SH-SY5Y (cell line): ENCODE measurements at regions not wholly inside any gene's neighbourhood (a gene's known extent, or its start where the extent isn't known, plus 50 kb on each side); places are given as distances from the start of the nearest gene placed in this dataset.

ENCODE experiments used
- GATA2 ChIP-seq: IDR thresholded peaks from 2 replicates; pipeline ENCODE4 v1.6.1; 2011; ENCODE audit warnings: mild to moderate bottlenecking, low read depth, low read length
- GATA3 ChIP-seq: IDR thresholded peaks from 2 replicates; pipeline ENCODE4 v1.6.1; 2011; ENCODE audit warnings: low read depth, mild to moderate bottlenecking, low read length, moderate library complexity

DNA sequence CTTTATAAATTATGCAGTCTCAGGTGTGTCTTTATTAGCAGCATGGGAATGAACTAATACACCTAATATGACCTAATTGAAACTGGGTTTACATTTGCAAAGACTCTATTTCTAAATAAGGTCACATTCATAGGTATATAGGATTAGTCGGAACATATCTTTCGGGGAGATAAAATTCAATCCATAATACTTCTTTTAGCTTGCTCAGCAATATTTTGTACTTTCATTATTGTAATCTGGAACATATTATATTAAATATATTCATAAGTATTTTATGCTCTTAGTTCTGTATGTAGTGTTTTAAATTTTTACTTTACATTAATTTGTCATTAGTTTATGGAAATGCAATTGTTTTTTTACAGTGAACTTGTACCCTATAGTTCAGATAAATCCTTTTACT is 927.7 kb downstream of the CCDC85A start:
- TF ChIP-seq GATA2 = no peak
- no peak for TF ChIP-seq GATA3

DNA sequence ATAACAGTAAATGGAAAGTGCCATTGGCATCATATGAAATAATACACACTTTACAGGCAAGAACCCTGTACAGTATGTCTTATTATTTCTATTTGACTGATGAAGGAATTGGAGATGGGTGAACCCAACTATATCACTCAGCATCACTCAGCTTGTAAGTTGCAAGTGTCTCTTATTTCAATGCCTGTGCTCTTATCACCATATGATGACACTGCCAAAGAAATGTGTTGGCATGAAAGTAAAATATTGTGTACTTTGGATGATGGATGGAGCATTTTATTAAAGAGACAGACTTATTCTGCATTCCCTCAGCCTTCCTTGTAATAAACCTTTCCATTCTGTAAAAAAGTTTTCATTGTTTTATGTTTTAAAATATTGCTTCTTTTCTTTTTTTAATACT is 927.5 kb upstream of the VRK2 start:
- TF ChIP-seq GATA3 = no peak
- no peak for TF ChIP-seq GATA2

DNA sequence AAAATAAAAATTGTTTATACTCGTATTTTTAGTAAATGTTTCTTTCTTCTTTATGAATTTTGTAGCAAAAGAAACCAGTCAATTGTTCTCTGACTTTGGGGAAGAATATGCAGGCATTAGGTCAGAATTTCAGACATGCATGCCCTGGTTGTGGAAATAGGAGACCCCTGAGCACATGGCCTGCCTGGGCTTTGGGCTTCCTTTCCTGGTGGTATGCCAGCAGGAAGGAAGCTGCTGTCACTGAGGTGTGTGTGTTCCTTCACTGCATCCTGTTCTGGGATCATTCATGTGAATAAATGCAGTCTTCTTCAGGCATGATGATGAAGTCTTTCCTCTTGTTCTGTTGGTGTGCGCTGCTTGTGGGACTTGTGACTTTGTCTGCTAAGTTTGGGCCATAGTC is 920.2 kb upstream of the VRK2 start:
- TF ChIP-seq GATA3 (no peak), GATA2 (no peak)

DNA sequence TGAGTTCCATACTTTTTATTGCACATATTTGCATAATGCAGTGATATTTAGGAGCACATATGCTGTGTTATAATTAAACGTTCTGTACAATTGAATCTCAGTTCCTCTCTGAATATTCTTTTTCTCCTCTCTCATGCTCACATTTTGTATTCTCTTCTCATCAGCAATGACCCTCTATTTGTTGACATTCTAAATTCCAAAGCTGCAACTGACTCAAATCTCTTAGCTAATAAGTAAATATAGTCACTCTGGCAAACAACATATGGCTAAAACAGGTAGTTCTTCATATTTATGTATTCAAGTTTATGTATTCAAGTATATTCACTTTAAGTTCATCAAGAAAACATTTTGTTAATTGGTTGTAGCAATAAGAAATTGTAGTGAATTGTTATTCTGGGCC is 907.4 kb upstream of the VRK2 start:
- TF ChIP-seq GATA3 (no peak), GATA2 (no peak)

- TF ChIP-seq GATA3 = no peak
- no peak for TF ChIP-seq GATA2
Measured at GRCh38 chr2:57141269-57141668, 905.3 kb upstream of the VRK2 start.

- TF ChIP-seq GATA3 (no peak), GATA2 (no peak)
Measured at GRCh38 chr2:57146951-57147350, 899.7 kb upstream of the VRK2 start.

DNA sequence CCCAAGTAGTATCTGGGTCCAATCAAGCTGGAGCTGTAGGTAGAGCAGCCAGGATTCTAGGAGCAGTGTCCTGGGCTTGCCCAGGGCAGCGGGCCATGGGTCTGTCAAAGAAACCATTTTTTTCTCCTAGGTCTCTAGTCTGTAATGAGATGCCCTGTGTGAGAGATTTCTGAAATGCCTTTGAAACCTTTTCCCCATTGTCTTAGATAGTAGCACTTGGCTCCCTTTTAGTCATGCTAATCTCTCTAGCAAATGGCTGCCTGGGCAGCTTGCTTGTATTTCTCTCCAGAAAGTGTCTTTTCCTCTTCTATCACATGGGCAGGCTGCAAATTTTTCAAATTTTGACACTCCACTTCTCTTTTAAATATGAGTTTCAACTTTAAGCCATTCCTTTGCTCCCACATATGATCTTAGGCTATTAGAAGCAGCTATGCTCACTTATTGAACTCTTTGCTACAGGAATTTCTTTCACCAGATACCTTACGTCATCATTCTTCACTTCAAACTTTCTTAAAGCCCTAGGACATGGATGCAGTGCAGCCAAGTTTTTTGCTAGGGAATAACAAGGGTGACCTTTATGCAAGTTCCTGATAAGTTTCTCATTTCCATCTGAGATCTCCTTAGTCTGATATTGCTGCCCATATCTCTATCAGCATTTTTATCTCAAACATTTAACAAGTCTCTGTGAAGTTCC is 890.2 kb upstream of the VRK2 start:
- no peak for TF ChIP-seq GATA3
- no peak for TF ChIP-seq GATA2

DNA sequence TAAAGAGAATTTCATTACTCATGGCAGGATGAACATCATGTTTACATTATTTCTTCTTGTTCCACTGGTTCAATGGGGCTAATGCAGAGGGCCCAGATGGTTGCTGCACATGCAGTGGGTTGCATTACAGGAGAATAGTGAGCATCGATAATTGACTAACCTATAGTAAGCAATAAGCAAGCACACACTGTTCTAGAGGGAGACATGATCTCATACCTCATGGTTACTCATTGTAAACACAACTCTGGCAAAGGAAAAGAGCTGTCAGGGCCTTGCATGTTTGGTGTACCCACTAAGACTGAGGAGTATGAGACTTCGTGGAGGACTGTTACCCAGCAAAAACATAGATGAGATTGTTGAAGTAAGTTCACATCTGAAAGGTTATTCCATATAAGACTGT is 885.6 kb upstream of the VRK2 start:
- no peak for TF ChIP-seq GATA3
- TF ChIP-seq GATA2 = no peak

DNA sequence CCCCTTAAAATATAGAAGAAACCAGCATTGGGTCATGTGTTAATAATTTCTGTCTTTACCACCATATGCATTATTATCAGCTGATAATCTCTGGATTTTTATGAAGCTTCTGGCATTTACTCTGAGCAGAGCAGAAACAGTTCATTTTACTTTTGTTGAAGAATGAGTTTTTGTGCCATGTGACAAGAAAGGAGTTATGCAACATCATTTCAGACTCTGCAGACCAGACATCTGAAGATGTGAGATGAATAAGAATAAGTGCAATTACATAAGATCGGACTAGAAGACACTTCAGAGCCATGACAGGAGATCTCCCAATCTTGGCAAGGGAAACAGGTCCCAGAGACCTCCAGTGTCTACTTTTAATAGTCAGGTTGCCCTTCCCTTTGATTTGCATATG is 869.4 kb upstream of the VRK2 start:
- TF ChIP-seq GATA3 (no peak), GATA2 (no peak)

DNA sequence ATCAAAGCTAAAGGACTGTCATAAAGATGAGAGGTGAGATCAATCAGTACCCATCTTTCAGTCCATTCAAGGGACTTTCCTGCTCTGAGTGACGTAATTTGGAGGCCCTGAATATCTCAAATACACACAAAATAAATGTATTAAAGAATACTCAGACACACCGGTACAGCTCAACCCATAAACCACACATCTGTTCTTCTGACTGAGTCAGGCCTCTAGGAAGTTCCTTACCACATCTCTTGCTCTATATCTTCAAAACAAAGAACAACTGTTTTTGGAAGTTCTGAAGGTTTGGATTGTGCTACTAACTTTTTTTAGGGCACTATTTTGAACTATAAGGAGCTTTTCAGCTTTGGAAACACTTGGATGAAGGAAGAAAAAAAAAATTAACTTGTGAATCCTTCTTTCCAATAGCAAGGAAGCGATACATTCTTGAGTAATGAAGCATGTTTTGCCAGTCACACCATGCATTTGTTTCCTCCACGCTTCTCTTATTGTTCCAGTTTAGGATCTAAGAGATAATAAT is 866.5 kb upstream of the VRK2 start:
- TF ChIP-seq GATA3 (no peak), GATA2 (no peak)

DNA sequence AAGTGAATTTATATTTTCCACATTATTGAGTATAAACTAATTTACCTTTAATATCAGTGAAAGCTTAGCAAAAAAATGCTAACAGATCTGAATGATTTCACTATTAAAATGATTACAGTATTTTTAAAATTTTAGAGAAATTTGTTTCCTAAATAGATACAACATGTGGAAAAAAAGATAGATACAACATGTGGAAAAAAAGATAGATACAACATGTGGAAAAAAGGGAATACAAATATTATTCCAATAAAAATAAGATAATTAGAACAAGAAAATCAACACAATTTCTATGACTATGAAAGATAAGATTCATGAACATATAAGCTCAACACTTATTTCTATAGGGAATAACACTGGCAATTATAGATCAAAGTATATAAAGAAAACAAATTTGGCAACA is 865.9 kb upstream of the VRK2 start:
- TF ChIP-seq GATA3 (no peak), GATA2 (no peak)

GRCh38 chr2:57181315-57182038 is 865.1 kb upstream of the VRK2 start:
- TF ChIP-seq GATA3 (no peak), GATA2 (no peak)

GRCh38 chr2:57182916-57183315 is 863.7 kb upstream of the VRK2 start:
- TF ChIP-seq GATA2 = no peak

- no peak for TF ChIP-seq GATA2
- TF ChIP-seq GATA3 = no peak
Measured at GRCh38 chr2:57185568-57185967, 861.0 kb upstream of the VRK2 start.

DNA sequence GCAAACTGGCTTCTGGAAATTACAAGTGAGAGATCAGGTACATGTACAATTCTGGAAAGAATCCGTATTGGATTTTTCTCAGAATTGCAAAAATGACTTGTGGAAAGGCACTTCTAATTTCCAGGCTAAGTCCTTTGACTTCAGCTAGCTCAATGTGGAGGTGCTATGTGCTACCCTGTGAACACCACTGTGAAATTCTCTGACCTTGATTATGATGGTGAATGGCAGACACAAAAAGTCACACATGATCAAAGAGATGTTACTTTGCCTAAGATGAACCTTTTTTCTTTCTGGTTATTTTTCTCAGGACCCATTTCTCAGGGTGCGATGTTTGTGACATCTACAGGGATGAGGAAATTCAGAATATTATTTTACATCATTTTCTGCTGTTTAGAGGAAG is 856.6 kb upstream of the VRK2 start:
- TF ChIP-seq GATA3 (no peak), GATA2 (no peak)

- TF ChIP-seq GATA2 (no peak), GATA3 (no peak)
Measured at GRCh38 chr2:57199663-57200062, 846.9 kb upstream of the VRK2 start.

DNA sequence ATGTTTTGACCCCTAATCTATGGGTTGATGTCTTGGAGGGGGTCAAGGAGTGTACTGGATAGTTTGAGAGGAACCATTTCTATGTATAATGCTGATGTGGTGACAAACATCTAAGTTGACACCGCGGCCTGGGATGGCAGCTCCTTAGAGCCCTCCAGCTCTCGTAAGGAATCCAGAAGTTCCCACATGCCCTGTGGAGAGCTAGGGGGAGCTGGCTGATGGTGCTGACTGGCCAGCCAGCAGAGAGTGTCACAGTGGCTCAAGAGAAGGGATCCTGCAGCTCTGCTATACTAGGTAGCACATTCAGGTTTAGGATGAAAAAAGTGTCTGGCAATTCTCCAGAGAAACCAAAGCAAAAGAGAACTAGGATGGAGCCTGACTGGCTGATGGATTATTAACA is 842.2 kb upstream of the VRK2 start:
- TF ChIP-seq GATA3 = no peak
- TF ChIP-seq GATA2 = no peak

DNA sequence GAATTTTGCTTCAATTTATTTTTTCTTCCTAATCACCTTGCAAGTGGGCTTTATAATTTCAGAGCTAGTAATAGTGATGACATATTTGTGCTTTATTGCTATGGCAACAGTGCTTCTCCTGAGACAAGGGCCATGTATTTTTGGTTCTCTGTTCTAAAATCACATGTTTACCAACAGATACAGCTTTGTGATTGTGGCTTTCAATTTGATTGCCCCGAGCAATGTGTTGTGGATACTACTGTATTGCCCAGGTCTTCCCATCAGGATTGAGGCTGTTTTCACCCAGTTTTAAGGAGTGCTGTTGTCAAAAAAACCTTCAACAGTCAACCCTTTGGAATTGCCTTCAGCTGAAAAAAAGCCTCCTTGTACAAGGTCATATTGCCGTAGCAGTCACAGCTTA is 841.4 kb upstream of the VRK2 start:
- TF ChIP-seq GATA2 (no peak), GATA3 (no peak)
